Liver (tissue), 8 donors: ENCODE measurements at regions not wholly inside any gene's neighbourhood (a gene's known extent, or its start where the extent isn't known, plus 50 kb on each side); places are given as distances from the start of the nearest gene placed in this dataset.

Source experiments
- DNase-seq: peaks from one replicate; pipeline ENCODE4 v3.0.0-alpha.2; 2017; ENCODE audit warnings: low spot score
- H3K27ac ChIP-seq, 2 donors: one replicate each; pipeline ENCODE4 v1.7.0; 2013; ENCODE audit warnings: inconsistent platforms in 2 of 2, low read length in 2 of 2, control low read depth in 1 of 2, low read depth in 1 of 2, mild to moderate bottlenecking in 1 of 2
- H3K27me3 ChIP-seq, 4 donors: one replicate each; pipeline versions ENCODE4 v1.6.1 to v1.7.0; 2013; ENCODE audit warnings: low read length in 3 of 4, inconsistent platforms in 1 of 4, mild to moderate bottlenecking in 1 of 4, moderate library complexity in 1 of 4; ENCODE audit not compliant: control insufficient read depth in 4 of 4, insufficient read depth in 4 of 4
- H3K36me3 ChIP-seq, 4 donors: one replicate each; pipeline versions ENCODE4 v1.6.1 to v1.7.0; 2013; ENCODE audit warnings: low read length in 3 of 4, mild to moderate bottlenecking in 3 of 4, low read depth in 1 of 4, moderate library complexity in 1 of 4; ENCODE audit not compliant: control insufficient read depth in 4 of 4, insufficient read depth in 3 of 4
- H3K4me1 ChIP-seq, 4 donors: one replicate each; pipeline versions ENCODE4 v1.6.1 to v1.7.0; 2013; ENCODE audit warnings: low read length in 3 of 4, mild to moderate bottlenecking in 3 of 4, moderate library complexity in 1 of 4; ENCODE audit not compliant: control insufficient read depth in 4 of 4, insufficient read depth in 4 of 4
- H3K4me3 ChIP-seq, 3 donors: one replicate each; pipeline versions ENCODE4 v1.6.1 to v1.7.0; 2013; ENCODE audit warnings: low read length in 3 of 3, control low read depth in 1 of 3, low read depth in 1 of 3, mild to moderate bottlenecking in 1 of 3
- H3K9ac ChIP-seq, 2 donors: one replicate each; pipeline ENCODE4 v1.7.0; 2013; ENCODE audit warnings: low read length in 2 of 2, mild to moderate bottlenecking in 2 of 2, moderate library complexity in 2 of 2, control low read depth in 1 of 2, low read depth in 1 of 2
- H3K9me3 ChIP-seq, 4 donors: one replicate each; pipeline versions ENCODE4 v1.6.1 to v1.7.0; 2013; ENCODE audit warnings: low read length in 3 of 4; ENCODE audit not compliant: control insufficient read depth in 4 of 4
- ATF3 ChIP-seq: IDR thresholded peaks from 2 replicates; pipeline ENCODE4 v1.6.1; 2016; ENCODE audit warnings: antibody characterized with exemption
- EGR1 ChIP-seq, 2 donors: IDR thresholded peaks; 2 replicates each; pipeline ENCODE4 v1.6.1; 2016 to 2018; ENCODE audit warnings: antibody characterized with exemption in 2 of 2, low read depth in 2 of 2
- FOXA1 ChIP-seq: IDR thresholded peaks from 2 replicates; pipeline ENCODE4 v1.6.1; 2016; ENCODE audit warnings: antibody characterized with exemption
- FOXA2 ChIP-seq: IDR thresholded peaks from 2 replicates; pipeline ENCODE4 v1.6.1; 2016; ENCODE audit warnings: antibody characterized with exemption
- GABPA ChIP-seq, 2 donors: IDR thresholded peaks in 1 of 2; conservative IDR thresholded peaks in 1 of 2; 2 replicates each; pipeline ENCODE4 v1.6.1; 2016; ENCODE audit warnings: antibody characterized with exemption in 2 of 2, mild to moderate bottlenecking in 1 of 2, moderate library complexity in 1 of 2
- HNF4A ChIP-seq, 2 donors: conservative IDR thresholded peaks; 2 replicates each; pipeline ENCODE4 v1.6.1; 2016; ENCODE audit warnings: antibody characterized with exemption in 2 of 2, mild to moderate bottlenecking in 2 of 2
- HNF4G ChIP-seq: IDR thresholded peaks from 2 replicates; pipeline ENCODE4 v1.6.1; 2016; ENCODE audit warnings: antibody characterized with exemption
- JUND ChIP-seq, 2 donors: IDR thresholded peaks; 2 replicates each; pipeline ENCODE4 v1.6.1; 2016; ENCODE audit warnings: antibody characterized with exemption in 2 of 2
- MAX ChIP-seq: IDR thresholded peaks from 2 replicates; pipeline ENCODE4 v1.6.1; 2016; ENCODE audit warnings: antibody characterized with exemption
- TAF1 ChIP-seq: conservative IDR thresholded peaks from 2 replicates; pipeline ENCODE4 v1.6.1; 2016; ENCODE audit warnings: antibody characterized with exemption, mild to moderate bottlenecking
- YY1 ChIP-seq: IDR thresholded peaks from 2 replicates; pipeline ENCODE4 v1.6.1; 2016; ENCODE audit warnings: antibody characterized with exemption, mild to moderate bottlenecking
- WGBS: extraction: QIAGEN DNeasy Blood & Tissue Kit; methylation state at CpG from one replicate; pipeline ENCODE4 v1.1.7; 2013; 5-methylcytosine and 5-hydroxymethylcytosine counted together
- TF ChIP-seq, protein P1 (sequence below): IDR thresholded peaks from 2 replicates; pipeline ENCODE4 v1.6.1; 2016; ENCODE audit warnings: antibody characterized with exemption, mild to moderate bottlenecking
- TF ChIP-seq, protein P2 (sequence below): fragments of 150-350 bp; IDR thresholded peaks from 2 replicates; pipeline ENCODE4 v1.5.1; 2017; ENCODE audit warnings: improper control_type of control experiment, low read depth, low read length; ENCODE audit not compliant: missing input control
- TF ChIP-seq, protein P3 (sequence below): IDR thresholded peaks from 2 replicates; pipeline ENCODE4 v1.6.1; 2016; ENCODE audit warnings: antibody characterized with exemption
- donor health status: healthy.
- donor health status: healthy.
- donor health status: healthy.
- donor health status: healthy.
- donor health status: healthy.

- H3K27me3 ChIP-seq, result peaks cover 0 to 2% (median 0%) of the 10 kb centered on the region in 4 donors
- peaks cover 0 to 8% (median 3%) of the 10 kb centered on the region in 4 donors for H3K9me3 ChIP-seq
- no peak overlapping the region for H3K9ac ChIP-seq
- no peak overlapping the region for H3K27ac ChIP-seq
- H3K4me1 ChIP-seq, result no peaks in the 10 kb centered on the region
- TF ChIP-seq, protein P1, sequence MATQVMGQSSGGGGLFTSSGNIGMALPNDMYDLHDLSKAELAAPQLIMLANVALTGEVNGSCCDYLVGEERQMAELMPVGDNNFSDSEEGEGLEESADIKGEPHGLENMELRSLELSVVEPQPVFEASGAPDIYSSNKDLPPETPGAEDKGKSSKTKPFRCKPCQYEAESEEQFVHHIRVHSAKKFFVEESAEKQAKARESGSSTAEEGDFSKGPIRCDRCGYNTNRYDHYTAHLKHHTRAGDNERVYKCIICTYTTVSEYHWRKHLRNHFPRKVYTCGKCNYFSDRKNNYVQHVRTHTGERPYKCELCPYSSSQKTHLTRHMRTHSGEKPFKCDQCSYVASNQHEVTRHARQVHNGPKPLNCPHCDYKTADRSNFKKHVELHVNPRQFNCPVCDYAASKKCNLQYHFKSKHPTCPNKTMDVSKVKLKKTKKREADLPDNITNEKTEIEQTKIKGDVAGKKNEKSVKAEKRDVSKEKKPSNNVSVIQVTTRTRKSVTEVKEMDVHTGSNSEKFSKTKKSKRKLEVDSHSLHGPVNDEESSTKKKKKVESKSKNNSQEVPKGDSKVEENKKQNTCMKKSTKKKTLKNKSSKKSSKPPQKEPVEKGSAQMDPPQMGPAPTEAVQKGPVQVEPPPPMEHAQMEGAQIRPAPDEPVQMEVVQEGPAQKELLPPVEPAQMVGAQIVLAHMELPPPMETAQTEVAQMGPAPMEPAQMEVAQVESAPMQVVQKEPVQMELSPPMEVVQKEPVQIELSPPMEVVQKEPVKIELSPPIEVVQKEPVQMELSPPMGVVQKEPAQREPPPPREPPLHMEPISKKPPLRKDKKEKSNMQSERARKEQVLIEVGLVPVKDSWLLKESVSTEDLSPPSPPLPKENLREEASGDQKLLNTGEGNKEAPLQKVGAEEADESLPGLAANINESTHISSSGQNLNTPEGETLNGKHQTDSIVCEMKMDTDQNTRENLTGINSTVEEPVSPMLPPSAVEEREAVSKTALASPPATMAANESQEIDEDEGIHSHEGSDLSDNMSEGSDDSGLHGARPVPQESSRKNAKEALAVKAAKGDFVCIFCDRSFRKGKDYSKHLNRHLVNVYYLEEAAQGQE, result no peak
- TF ChIP-seq HNF4G (no peak), ATF3 (no peak), FOXA1 (no peak), TAF1 (no peak), JUND (IDR thresholded peaks at IDR 0.05) (no peak), FOXA2 (no peak), YY1 (no peak)
- TF ChIP-seq, protein P2, sequence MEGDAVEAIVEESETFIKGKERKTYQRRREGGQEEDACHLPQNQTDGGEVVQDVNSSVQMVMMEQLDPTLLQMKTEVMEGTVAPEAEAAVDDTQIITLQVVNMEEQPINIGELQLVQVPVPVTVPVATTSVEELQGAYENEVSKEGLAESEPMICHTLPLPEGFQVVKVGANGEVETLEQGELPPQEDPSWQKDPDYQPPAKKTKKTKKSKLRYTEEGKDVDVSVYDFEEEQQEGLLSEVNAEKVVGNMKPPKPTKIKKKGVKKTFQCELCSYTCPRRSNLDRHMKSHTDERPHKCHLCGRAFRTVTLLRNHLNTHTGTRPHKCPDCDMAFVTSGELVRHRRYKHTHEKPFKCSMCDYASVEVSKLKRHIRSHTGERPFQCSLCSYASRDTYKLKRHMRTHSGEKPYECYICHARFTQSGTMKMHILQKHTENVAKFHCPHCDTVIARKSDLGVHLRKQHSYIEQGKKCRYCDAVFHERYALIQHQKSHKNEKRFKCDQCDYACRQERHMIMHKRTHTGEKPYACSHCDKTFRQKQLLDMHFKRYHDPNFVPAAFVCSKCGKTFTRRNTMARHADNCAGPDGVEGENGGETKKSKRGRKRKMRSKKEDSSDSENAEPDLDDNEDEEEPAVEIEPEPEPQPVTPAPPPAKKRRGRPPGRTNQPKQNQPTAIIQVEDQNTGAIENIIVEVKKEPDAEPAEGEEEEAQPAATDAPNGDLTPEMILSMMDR, result no peak
- TF ChIP-seq, protein P3, sequence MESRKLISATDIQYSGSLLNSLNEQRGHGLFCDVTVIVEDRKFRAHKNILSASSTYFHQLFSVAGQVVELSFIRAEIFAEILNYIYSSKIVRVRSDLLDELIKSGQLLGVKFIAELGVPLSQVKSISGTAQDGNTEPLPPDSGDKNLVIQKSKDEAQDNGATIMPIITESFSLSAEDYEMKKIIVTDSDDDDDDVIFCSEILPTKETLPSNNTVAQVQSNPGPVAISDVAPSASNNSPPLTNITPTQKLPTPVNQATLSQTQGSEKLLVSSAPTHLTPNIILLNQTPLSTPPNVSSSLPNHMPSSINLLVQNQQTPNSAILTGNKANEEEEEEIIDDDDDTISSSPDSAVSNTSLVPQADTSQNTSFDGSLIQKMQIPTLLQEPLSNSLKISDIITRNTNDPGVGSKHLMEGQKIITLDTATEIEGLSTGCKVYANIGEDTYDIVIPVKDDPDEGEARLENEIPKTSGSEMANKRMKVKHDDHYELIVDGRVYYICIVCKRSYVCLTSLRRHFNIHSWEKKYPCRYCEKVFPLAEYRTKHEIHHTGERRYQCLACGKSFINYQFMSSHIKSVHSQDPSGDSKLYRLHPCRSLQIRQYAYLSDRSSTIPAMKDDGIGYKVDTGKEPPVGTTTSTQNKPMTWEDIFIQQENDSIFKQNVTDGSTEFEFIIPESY, result no peak
- no peak for DNase-seq
- WGBS, result 89% methylated on average over 17 of the region's 17 CpGs
- no peak overlapping the region for H3K4me3 ChIP-seq
- H3K36me3 ChIP-seq, result no peaks in the 10 kb centered on the region
These were observed 1227.5 kb downstream of the BRD1 start for GRCh38 chr22:48600171-48600570.

DNA sequence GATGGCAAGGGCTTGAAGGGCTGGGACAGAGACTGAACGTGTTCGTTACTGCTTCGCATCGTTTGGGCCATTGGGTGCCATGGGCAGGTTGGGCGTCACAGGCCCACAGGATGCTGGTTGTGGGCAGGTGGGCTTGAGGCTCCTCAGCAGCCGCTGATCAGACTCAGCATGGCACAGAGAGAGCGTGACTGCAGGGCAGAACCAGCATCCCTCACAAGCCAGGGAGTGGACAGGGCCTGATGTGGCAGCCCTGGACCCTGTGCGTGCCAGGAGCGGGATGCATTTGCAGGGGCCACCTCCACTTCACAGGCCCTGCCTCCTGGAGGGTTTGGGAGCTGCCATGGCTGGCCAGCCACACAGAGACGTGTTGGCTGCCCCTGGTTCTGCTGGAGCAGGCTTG lies 1228.3 kb downstream of the BRD1 start:
- H3K27ac ChIP-seq, result no peak overlapping the region
- no peak overlapping the region for H3K4me3 ChIP-seq
- WGBS, result 81% methylated on average over 10 of the region's 10 CpGs
- H3K9ac ChIP-seq, result no peak overlapping the region
- no peaks in the 10 kb centered on the region for H3K4me1 ChIP-seq
- no peak for DNase-seq
- H3K9me3 ChIP-seq, result peaks cover 0 to 8% (median 3%) of the 10 kb centered on the region in 4 donors
- H3K36me3 ChIP-seq, result no peaks in the 10 kb centered on the region
- peaks cover 0 to 2% (median 0%) of the 10 kb centered on the region in 4 donors for H3K27me3 ChIP-seq
- TF ChIP-seq, protein P3, result no peak
- TF ChIP-seq FOXA1 (no peak), ATF3 (no peak), MAX (no peak), JUND (IDR thresholded peaks at IDR 0.05) (no peak), GABPA (IDR thresholded peaks at IDR 0.05 in 1 of 2, conservative IDR thresholded peaks at IDR 0.05 in 1 of 2) (no peak), EGR1 (IDR thresholded peaks at IDR 0.05; ENCODE audit: low read depth in 2 of 2) (no peak), HNF4A (conservative IDR thresholded peaks at IDR 0.05) (no peak), TAF1 (no peak)
- TF ChIP-seq, protein P1, result no peak
- TF ChIP-seq, protein P2, result no peak
